BJ (cell line): ENCODE measurements at regions not wholly inside any gene's neighbourhood (a gene's known extent, or its start where the extent isn't known, plus 50 kb on each side); places are given as distances from the start of the nearest gene placed in this dataset.

ENCODE experiments used
- CTCF ChIA-PET: fragments of 350-600 bp; formaldehyde crosslinking; extraction: SDS; loops from one replicate; lab custom pipeline; 2021; ENCODE audit warnings: antibody characterized with exemption, inconsistent platforms; lab: Yijun Ruan, JAX
- POLR2A ChIA-PET: fragments of 300-600 bp; sonication (Branson Sonifier 250); formaldehyde crosslinking; extraction: SDS; loops from one replicate; lab custom pipeline; 2021; ENCODE audit warnings: antibody characterized with exemption; lab: Charles Lee
- DNase-seq: peaks from one replicate; pipeline ENCODE4 v3.0.0-alpha.2; 2011; ENCODE audit warnings: low read depth
- H3K27me3 ChIP-seq: 2 replicates; pipeline ENCODE4 v1.6.0; 2011; ENCODE audit warnings: low read length; ENCODE audit not compliant: control insufficient read depth, insufficient read depth
- H3K36me3 ChIP-seq: 2 replicates; pipeline ENCODE4 v1.5.1; 2011; ENCODE audit warnings: low read length; ENCODE audit not compliant: control insufficient read depth, insufficient read depth
- H3K4me3 ChIP-seq: 2 replicates; pipeline ENCODE4 v1.5.1; 2011; ENCODE audit warnings: low read depth, mild to moderate bottlenecking, control low read depth, low read length
- CTCF ChIP-seq: IDR thresholded peaks from 2 replicates; pipeline ENCODE4 v1.5.1; 2011; ENCODE audit warnings: low read depth, mild to moderate bottlenecking, control low read depth, inconsistent platforms, low read length, moderate library complexity; ENCODE audit not compliant: insufficient read depth

GRCh38 chr2:234580686-234581085 lies 83.8 kb upstream of the ARL4C start:
- TF ChIP-seq CTCF, result no peak
- no peaks in the 10 kb centered on the region for H3K27me3 ChIP-seq
- no peak for DNase-seq
- H3K4me3 ChIP-seq, result no peak overlapping the region
- POLR2A ChIA-PET, result interaction anchor here (0.5 kb wide), 1 partner anchor 10 kb away, joined by 4 read pairs; no protein-coding TSS in a partner anchor
- CTCF ChIA-PET, result no interaction called here
- no peaks in the 10 kb centered on the region for H3K36me3 ChIP-seq

GRCh38 chr2:234579231-234579962 lies 82.5 kb upstream of the ARL4C start:
- DNase-seq, result no peak
- no peaks in the 10 kb centered on the region for H3K27me3 ChIP-seq
- no peak overlapping the region for H3K4me3 ChIP-seq
- H3K36me3 ChIP-seq, result no peaks in the 10 kb centered on the region
- CTCF ChIA-PET, result no interaction called here
- no peak for TF ChIP-seq CTCF
- POLR2A ChIA-PET, result no interaction called here

GRCh38 chr2:234578389-234578788 lies 81.5 kb upstream of the ARL4C start:
- POLR2A ChIA-PET, result no interaction called here
- CTCF ChIA-PET, result no interaction called here

GRCh38 chr2:234577191-234577590 lies 80.3 kb upstream of the ARL4C start:
- ChIA-PET POLR2A (no interaction called here), CTCF (interaction anchor here (1.0 to 1.8 kb wide), 2 partner anchors 17 to 35 kb away, joined by 3 to 5 read pairs; no protein-coding TSS in a partner anchor)
- Histone ChIP-seq H3K27me3 (no peaks in the 10 kb centered on the region), H3K4me3 (no peak overlapping the region), H3K36me3 (no peaks in the 10 kb centered on the region)
- TF ChIP-seq CTCF, result no peak
- DNase-seq, result no peak

More at GRCh38 chr2:234578389-234578788, 81.5 kb upstream of the ARL4C start:
- no peak for TF ChIP-seq CTCF
- no peak for DNase-seq
- H3K36me3 ChIP-seq, result no peaks in the 10 kb centered on the region
- no peak overlapping the region for H3K4me3 ChIP-seq
- no peaks in the 10 kb centered on the region for H3K27me3 ChIP-seq

GRCh38 chr2:234571620-234572407 lies 74.9 kb upstream of the ARL4C start:
- H3K27me3 ChIP-seq, result no peaks in the 10 kb centered on the region
- ChIA-PET CTCF (no interaction called here), POLR2A (no interaction called here)
- no peak overlapping the region for H3K4me3 ChIP-seq
- no peak for TF ChIP-seq CTCF
- H3K36me3 ChIP-seq, result no peaks in the 10 kb centered on the region
- no peak for DNase-seq
